Small intestine (tissue), 7 donors: ENCODE measurements at regions not wholly inside any gene's neighbourhood (a gene's known extent, or its start where the extent isn't known, plus 50 kb on each side); places are given as distances from the start of the nearest gene placed in this dataset.
A peak's percentile ranks its signal among the peaks of the same experiment; 100 is the strongest.

Source experiments
- DNase-seq, 2 donors: peaks; one replicate each; pipeline versions ENCODE4 v3.0.0 to v3.0.0-alpha.2; 2013
- FAIRE-seq: peaks from 2 replicates; lab custom pipeline; 2012; peaks lifted over from hg19 to GRCh38; lab: Jason Lieb, UNC
- H3K27ac ChIP-seq, 3 donors: one replicate each; pipeline ENCODE4 v1.5.1; 2013; ENCODE audit warnings: low read length in 2 of 3, mild to moderate bottlenecking in 2 of 3, control low read depth in 1 of 3, inconsistent platforms in 1 of 3, low read depth in 1 of 3, moderate library complexity in 1 of 3
- H3K27me3 ChIP-seq, 3 donors: one replicate each; pipeline ENCODE4 v1.6.1; 2013; ENCODE audit warnings: low read length in 3 of 3, inconsistent platforms in 1 of 3; ENCODE audit not compliant: control insufficient read depth in 3 of 3, insufficient read depth in 3 of 3
- H3K36me3 ChIP-seq, 3 donors: one replicate each; pipeline ENCODE4 v1.6.1; 2013; ENCODE audit warnings: low read length in 3 of 3, inconsistent platforms in 1 of 3, low read depth in 1 of 3, mild to moderate bottlenecking in 1 of 3, moderate library complexity in 1 of 3; ENCODE audit not compliant: control insufficient read depth in 3 of 3, insufficient read depth in 2 of 3
- H3K4me1 ChIP-seq, 3 donors: one replicate each; pipeline ENCODE4 v1.6.1; 2013; ENCODE audit warnings: low read length in 2 of 3, inconsistent platforms in 1 of 3, low read depth in 1 of 3, mild to moderate bottlenecking in 1 of 3, moderate library complexity in 1 of 3; ENCODE audit not compliant: control insufficient read depth in 3 of 3, insufficient read depth in 2 of 3
- H3K4me3 ChIP-seq, 3 donors: one replicate each; pipeline ENCODE4 v1.5.1; 2013; ENCODE audit warnings: low read length in 3 of 3, control low read depth in 1 of 3, inconsistent platforms in 1 of 3, low read depth in 1 of 3, mild to moderate bottlenecking in 1 of 3, moderate library complexity in 1 of 3
- H3K9me3 ChIP-seq, 2 donors: one replicate each; pipeline ENCODE4 v1.6.1; 2013; ENCODE audit warnings: low read depth in 1 of 2, low read length in 1 of 2; ENCODE audit not compliant: control insufficient read depth in 2 of 2, insufficient read depth in 1 of 2
- WGBS, 3 donors: extraction: QIAGEN DNeasy Blood & Tissue Kit; methylation state at CpG; one replicate each; pipeline ENCODE4 v1.1.7; 2013; 5-methylcytosine and 5-hydroxymethylcytosine counted together
- donor health status: healthy with polysubstance abuse.
- donor health status: control.
- donor health status: control.
- donor health status: Bipolar disorder and iron deficiency.
- donor health status: healthy.

DNA sequence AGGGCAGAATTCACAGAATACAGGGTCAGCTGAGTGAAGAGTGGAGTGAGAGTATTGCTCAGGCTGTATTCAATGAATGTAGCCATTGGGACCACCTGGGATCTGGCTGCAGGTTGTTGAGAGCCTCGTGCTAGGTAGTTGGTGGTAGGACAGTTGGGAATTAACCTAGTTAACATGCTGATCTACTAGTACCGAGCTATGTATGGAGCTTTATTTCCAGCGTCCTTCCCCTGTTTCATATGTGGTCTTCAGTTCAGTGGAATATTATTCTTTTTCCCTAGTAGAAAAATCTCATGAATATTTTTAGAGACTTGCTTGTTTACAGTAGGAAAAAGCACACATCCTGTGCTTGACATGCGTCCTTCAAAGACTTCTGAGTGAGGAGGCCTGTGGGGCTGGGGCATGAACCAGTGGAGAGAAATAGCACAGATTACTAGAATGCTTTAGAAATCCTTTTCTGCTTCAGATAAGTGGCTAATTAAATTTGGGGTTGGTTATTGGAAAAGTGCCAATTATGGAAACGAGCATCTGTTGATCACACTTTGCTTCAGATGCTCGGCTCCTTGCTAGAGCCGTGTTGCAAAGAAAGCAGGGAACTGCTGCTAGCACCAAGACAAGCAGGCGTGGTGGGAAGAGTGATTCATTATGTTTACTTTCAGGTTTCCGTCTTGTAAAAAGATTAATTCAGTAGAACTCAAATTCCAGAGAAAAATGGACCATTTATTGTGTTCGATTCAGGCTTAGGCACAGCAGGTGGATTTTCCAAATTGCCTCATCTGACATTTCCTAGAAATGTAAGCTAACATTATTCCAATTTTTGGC is 53.6 kb downstream of the ARF6 start:
- DNase-seq: peak; percentile 62 to 80
- no peak overlapping the region for H3K4me3 ChIP-seq
- H3K4me1 ChIP-seq: peaks cover 8 to 45% (median 15%) of the 10 kb centered on the region in 3 donors
- H3K27ac ChIP-seq: peak overlapping the region; percentile 8 to 43 (median 36)
- FAIRE-seq: no peak
- WGBS, 3 donors: 28 to 42% (median 33%) methylated on average over 10 of the region's 10 CpGs
- no peaks in the 10 kb centered on the region for H3K27me3 ChIP-seq
- H3K9me3 ChIP-seq: peaks cover 0 to 6% of the 10 kb centered on the region in 2 donors
- no peaks in the 10 kb centered on the region for H3K36me3 ChIP-seq

DNA sequence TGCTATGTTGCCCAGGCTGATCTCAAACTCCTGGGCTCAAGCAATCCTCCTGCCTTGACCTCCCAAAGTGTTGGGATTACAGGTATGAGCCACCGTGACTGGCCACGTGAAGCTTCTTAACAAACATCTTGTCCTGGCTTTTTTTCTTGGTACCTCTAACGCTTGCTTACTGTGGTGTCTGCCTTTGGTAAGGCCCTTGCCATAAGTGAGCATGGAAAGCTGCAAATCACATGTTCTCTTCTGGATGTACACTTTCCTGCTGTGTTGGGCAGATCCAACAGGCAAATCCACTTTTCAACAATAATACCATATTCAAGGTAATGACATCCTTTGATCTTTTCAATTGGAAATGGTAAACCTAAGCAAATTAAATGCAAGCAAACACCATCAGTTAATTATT is 54.6 kb downstream of the ARF6 start:
- DNase-seq (no peak), FAIRE-seq (no peak)
- no peak overlapping the region for H3K27ac ChIP-seq
- H3K9me3 ChIP-seq: no peaks in the 10 kb centered on the region
- H3K27me3 ChIP-seq: no peaks in the 10 kb centered on the region
- 93 to 95% (median 95%) methylated on average over 3 of the region's 3 CpGs for WGBS, 3 donors
- H3K4me3 ChIP-seq: no peak overlapping the region
- peaks cover 8 to 54% (median 17%) of the 10 kb centered on the region in 3 donors for H3K4me1 ChIP-seq
- H3K36me3 ChIP-seq: no peaks in the 10 kb centered on the region

DNA sequence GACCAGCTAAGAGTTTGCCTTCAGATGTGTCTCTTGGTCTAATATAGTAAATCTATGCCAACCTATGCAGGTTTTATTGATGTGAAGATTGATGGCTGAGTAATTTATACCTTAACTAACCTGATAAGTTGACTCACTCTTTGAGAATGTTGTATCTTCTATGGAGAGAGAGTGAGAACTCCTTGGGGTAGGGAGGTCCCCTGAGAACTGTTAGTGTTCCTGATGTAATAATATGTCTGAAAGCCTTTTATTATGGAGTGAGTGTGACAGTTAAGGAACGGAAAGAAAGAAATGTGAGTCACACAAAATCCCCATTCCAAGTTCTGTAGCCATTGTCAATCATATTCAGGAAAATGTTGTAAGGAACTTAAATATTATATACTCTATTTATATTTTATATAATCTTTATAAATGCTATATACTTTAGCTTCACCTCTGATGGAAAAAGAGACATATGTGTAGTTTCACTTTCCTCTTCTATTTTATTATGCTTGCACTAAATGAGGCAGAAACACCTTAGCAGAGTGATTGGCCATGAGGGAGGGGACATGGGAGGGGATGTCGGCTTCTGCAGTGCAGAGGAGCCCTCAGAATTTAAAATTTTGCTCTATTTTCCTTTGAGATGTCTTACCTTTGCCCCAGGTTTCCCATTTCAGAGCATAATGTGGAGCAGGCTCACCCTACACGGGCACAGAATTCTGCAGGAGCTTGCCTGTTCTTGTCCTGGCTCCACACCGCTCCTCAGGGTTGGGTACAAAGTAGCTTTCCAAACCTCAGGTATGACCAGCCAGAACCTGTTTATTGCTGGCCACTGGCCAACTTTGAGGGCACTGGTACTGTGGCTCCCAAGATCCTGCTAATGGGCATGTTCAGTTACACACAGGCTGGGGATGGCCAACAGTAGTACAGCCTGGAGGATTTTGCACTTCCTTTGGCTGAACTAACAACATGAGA is 57.7 kb downstream of the ARF6 start:
- Histone ChIP-seq H3K9me3 (no peaks in the 10 kb centered on the region), H3K27ac (peak overlapping the region; percentile 66 to 80 (median 76)), H3K27me3 (no peaks in the 10 kb centered on the region), H3K4me1 (peaks cover 8 to 43% (median 13%) of the 10 kb centered on the region in 3 donors), H3K4me3 (no peak overlapping the region), H3K36me3 (no peaks in the 10 kb centered on the region)
- 14 to 60% (median 37%) methylated on average over 4 of the region's 4 CpGs for WGBS, 3 donors
- FAIRE-seq (no peak), DNase-seq (peak; percentile 59 to 95)

DNA sequence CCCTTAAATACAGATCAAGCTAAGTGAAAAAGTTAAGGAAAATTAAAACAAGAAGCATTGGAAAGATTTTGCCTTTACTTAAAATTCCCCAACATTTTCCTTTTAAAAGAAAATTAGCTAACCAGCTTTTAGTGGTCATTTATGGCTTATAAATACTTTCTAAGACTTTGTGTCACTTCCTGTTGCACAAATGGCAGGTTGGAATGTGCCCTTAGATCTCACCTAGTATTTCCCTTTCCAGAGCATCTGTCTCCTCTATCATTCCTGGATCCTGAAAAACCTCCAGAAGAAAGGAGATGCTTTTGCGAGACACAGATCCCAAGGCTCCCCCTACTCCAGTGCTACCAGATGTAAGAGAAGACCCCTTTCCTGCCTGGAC is 58.3 kb downstream of the ARF6 start:
- H3K4me1 ChIP-seq: peaks cover 5 to 36% (median 10%) of the 10 kb centered on the region in 3 donors
- H3K9me3 ChIP-seq: no peaks in the 10 kb centered on the region
- DNase-seq (peak in 1 of 2 donors; percentile 56), FAIRE-seq (no peak)
- peak overlapping the region in 2 of 3 donors; percentile 66 to 76 for H3K27ac ChIP-seq
- no peak overlapping the region for H3K4me3 ChIP-seq
- no peaks in the 10 kb centered on the region for H3K36me3 ChIP-seq
- WGBS, 3 donors: 91 to 100% (median 92%) methylated on average over 1 of the region's 1 CpG
- H3K27me3 ChIP-seq: no peaks in the 10 kb centered on the region

DNA sequence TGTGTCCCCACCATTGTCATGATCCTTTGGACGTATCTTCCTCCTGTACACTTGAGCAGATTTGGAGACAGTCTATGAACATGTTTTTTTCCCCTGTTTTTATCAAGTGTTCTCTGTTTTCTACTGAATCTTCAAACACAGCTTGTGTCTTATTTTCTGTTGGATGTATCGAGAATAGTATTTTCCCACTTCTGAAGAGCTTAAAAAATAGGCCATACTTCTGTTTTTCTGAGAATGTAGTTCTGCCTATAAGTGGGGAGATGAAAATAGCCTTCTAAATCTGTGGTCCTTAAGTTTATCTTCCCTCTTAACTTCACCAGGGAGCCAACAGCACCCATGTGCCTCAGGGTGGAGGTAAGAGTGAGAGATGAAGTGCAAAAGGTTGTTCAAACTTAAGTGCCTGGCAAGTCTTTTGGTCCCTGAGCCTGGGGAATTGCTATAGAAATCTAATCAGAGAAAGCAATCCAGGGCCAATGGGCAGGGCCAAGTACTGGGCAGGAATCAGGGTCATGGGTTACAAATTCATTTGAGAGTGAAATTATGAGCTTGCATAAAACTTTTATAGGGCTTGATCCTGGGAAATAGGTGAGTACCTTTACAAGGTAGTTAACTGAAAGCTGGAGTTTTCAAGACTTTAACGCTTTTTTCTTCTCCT is 58.9 kb downstream of the ARF6 start:
- H3K36me3 ChIP-seq: no peaks in the 10 kb centered on the region
- DNase-seq (peak in 1 of 2 donors; percentile 82), FAIRE-seq (no peak)
- H3K4me3 ChIP-seq: no peak overlapping the region
- no peaks in the 10 kb centered on the region for H3K27me3 ChIP-seq
- H3K9me3 ChIP-seq: no peaks in the 10 kb centered on the region
- peaks cover 0 to 30% (median 10%) of the 10 kb centered on the region in 3 donors for H3K4me1 ChIP-seq
- H3K27ac ChIP-seq: peak overlapping the region in 2 of 3 donors; percentile 66 to 76
- 87 to 94% (median 90%) methylated on average over 3 of the region's 3 CpGs for WGBS, 3 donors

DNA sequence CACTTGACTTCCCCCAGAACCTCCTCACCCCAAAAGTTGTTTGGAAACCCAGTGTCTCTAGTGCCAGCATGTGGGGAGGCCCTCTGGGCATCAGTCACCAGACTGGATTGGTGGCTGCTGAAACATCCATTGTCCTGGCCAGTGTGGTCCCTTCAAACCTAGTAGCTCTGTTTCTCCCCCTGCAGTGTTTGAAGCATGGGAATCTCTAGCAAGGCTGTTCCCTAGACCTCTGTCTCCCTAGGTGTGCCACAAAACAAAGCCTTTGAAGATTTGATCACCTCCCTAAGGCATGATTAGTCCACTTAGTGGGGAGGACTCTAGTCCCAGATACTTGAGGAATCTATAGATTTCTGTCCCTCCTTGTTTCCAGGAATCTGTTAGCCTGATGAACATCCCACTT is 60.3 kb downstream of the ARF6 start:
- no peak for FAIRE-seq
- no peaks in the 10 kb centered on the region for H3K27me3 ChIP-seq
- no peaks in the 10 kb centered on the region for H3K9me3 ChIP-seq
- H3K4me1 ChIP-seq: peaks cover 0 to 26% (median 8%) of the 10 kb centered on the region in 3 donors
- H3K27ac ChIP-seq: no peak overlapping the region
- no peak overlapping the region for H3K4me3 ChIP-seq
- H3K36me3 ChIP-seq: no peaks in the 10 kb centered on the region
- no peak for DNase-seq

DNA sequence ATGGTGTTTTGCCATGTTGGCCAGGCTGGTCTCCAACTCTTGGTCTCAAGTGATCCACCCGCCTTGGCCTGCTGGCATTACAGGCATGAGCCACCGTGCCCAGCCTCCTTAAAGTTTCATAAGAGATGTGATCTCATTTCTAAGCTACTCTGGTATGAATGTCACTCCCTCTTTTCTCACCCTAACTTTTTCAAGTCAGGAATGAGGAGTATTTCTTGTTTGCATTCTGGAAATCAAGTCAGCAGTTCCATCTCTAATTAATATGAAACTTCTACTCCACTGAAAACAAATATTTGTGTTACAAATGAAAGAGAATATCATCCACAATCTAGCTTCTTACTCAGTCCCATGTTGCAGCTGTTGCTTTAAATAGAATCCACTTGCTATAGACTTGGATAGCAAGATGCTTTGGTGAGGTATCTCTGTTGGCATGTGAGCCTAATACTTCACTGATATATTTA is 61.3 kb downstream of the ARF6 start:
- H3K4me3 ChIP-seq: no peak overlapping the region
- no peaks in the 10 kb centered on the region for H3K9me3 ChIP-seq
- WGBS, 3 donors: 78 to 92% (median 88%) methylated on average over 2 of the region's 2 CpGs
- DNase-seq (no peak), FAIRE-seq (no peak)
- no peaks in the 10 kb centered on the region for H3K27me3 ChIP-seq
- peaks cover 0 to 26% (median 8%) of the 10 kb centered on the region in 3 donors for H3K4me1 ChIP-seq
- no peak overlapping the region for H3K27ac ChIP-seq
- H3K36me3 ChIP-seq: no peaks in the 10 kb centered on the region

DNA sequence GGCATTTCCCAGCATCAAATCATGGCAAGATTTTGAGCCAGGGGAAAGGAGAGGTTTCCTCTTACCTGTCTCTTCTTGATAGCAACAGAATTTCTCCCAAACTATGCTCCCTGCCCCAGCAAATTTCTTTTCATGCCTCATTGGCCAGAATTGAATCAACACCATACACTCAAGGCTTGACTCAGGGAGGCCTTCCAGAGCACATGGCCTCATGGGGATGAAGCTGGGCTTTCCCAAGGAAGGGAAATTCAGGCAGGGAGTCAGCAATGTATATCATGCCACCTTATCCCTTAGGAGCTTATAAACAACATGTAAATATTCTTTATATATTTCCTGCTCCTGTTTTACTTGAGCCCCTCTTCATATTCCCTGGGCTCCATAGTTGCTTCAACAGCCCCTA is 62.1 kb downstream of the ARF6 start:
- FAIRE-seq (no peak), DNase-seq (no peak)
- H3K4me1 ChIP-seq: peaks cover 0 to 26% (median 8%) of the 10 kb centered on the region in 3 donors
- no peaks in the 10 kb centered on the region for H3K36me3 ChIP-seq
- no peak overlapping the region for H3K27ac ChIP-seq
- H3K9me3 ChIP-seq: no peaks in the 10 kb centered on the region
- no peak overlapping the region for H3K4me3 ChIP-seq
- no peaks in the 10 kb centered on the region for H3K27me3 ChIP-seq
